GOT3 (cell line): ENCODE measurements at regions not wholly inside any gene's neighbourhood (a gene's known extent, or its start where the extent isn't known, plus 50 kb on each side); places are given as distances from the start of the nearest gene placed in this dataset.

Experiments used
- DNase-seq: peaks from one replicate; lab custom pipeline; 2025; ENCODE audit warnings: mixed read lengths; lab: John Stamatoyannopoulos, UW

- no peak for DNase-seq
Observed at GRCh38 chr5:116848954-116849581, 274.4 kb upstream of the SEMA6A start.

- DNase-seq: no peak
Observed at GRCh38 chr5:116847960-116848359, 273.3 kb upstream of the SEMA6A start.

- DNase-seq: no peak
Observed at GRCh38 chr5:116844015-116844414, 269.4 kb upstream of the SEMA6A start.

GRCh38 chr5:116842514-116842961 lies 267.9 kb upstream of the SEMA6A start:
- DNase-seq: no peak

GRCh38 chr5:116841734-116842133 lies 267.1 kb upstream of the SEMA6A start:
- no peak for DNase-seq

GRCh38 chr5:116838011-116838536 lies 263.5 kb upstream of the SEMA6A start:
- no peak for DNase-seq

- DNase-seq: no peak
Observed at GRCh38 chr5:116834796-116835515, 260.3 kb upstream of the SEMA6A start.

GRCh38 chr5:116830079-116830478 lies 255.5 kb upstream of the SEMA6A start:
- no peak for DNase-seq

- no peak for DNase-seq
Observed at GRCh38 chr5:116827078-116827477, 252.5 kb upstream of the SEMA6A start.

GRCh38 chr5:116825486-116825885 lies 250.9 kb upstream of the SEMA6A start:
- DNase-seq: no peak

- DNase-seq: no peak
Observed at GRCh38 chr5:116824751-116825438, 250.3 kb upstream of the SEMA6A start.

- DNase-seq: no peak
Observed at GRCh38 chr5:116814626-116815385, 240.2 kb upstream of the SEMA6A start.

- no peak for DNase-seq
Observed at GRCh38 chr5:116813906-116814305, 239.3 kb upstream of the SEMA6A start.

GRCh38 chr5:116813356-116813755 lies 238.7 kb upstream of the SEMA6A start:
- no peak for DNase-seq

GRCh38 chr5:116810951-116811350 lies 236.3 kb upstream of the SEMA6A start:
- DNase-seq: no peak

- no peak for DNase-seq
Observed at GRCh38 chr5:116806836-116807235, 232.2 kb upstream of the SEMA6A start.

- DNase-seq: no peak
Observed at GRCh38 chr5:116799401-116799800, 224.8 kb upstream of the SEMA6A start.

- DNase-seq: no peak
Observed at GRCh38 chr5:116795189-116795588, 220.6 kb upstream of the SEMA6A start.

GRCh38 chr5:116789522-116789921 lies 214.9 kb upstream of the SEMA6A start:
- no peak for DNase-seq

GRCh38 chr5:116788851-116789403 lies 214.3 kb upstream of the SEMA6A start:
- DNase-seq: no peak

GRCh38 chr5:116787570-116787969 lies 212.9 kb upstream of the SEMA6A start:
- DNase-seq: no peak

GRCh38 chr5:116785106-116785505 lies 210.5 kb upstream of the SEMA6A start:
- DNase-seq: no peak
